HepG2 (cell line): ENCODE measurements at regions not wholly inside any gene's neighbourhood (a gene's known extent, or its start where the extent isn't known, plus 50 kb on each side); places are given as distances from the start of the nearest gene placed in this dataset.

ENCODE experiments used
- CREB3 ChIP-seq: sonication (generic); formaldehyde crosslinking; IDR thresholded peaks from 2 replicates; pipeline ENCODE4 v1.5.0; 2020; ENCODE audit warnings: missing genetic modification reagents
- EZH2 ChIP-seq: conservative IDR thresholded peaks from 2 replicates; pipeline ENCODE4 v1.6.1; 2012; ENCODE audit warnings: mild to moderate bottlenecking, low read depth, low read length, moderate library complexity
- FOXA3 ChIP-seq: IDR thresholded peaks from 2 replicates; pipeline ENCODE4 v1.6.1; 2016; ENCODE audit warnings: missing genetic modification reagents, missing compliant biosample characterization
- HES4 ChIP-seq: sonication (generic); formaldehyde crosslinking; IDR thresholded peaks from 2 replicates; pipeline ENCODE4 v1.9.0; 2021; ENCODE audit warnings: mild to moderate bottlenecking, missing genetic modification reagents, borderline replicate concordance
- HHEX ChIP-seq: IDR thresholded peaks from 2 replicates; pipeline ENCODE4 v1.6.1; 2016; ENCODE audit warnings: control low read depth
- HNRNPL ChIP-seq: fragments of 200-400 bp; formaldehyde crosslinking; IDR thresholded peaks from 2 replicates; pipeline ENCODE4 v1.6.1; 2017; ENCODE audit warnings: mild to moderate bottlenecking, low read depth, low read length
- MAX ChIP-seq: IDR thresholded peaks from 2 replicates; pipeline ENCODE4 v1.6.1; 2012; ENCODE audit warnings: inconsistent platforms
- MED13 ChIP-seq: sonication (generic); formaldehyde crosslinking; IDR thresholded peaks from 2 replicates; pipeline ENCODE4 v1.5.0; 2020; ENCODE audit warnings: missing genetic modification reagents
- NFKB2 ChIP-seq: sonication (generic); formaldehyde crosslinking; IDR thresholded peaks from 2 replicates; pipeline ENCODE4 v1.4.0; 2020; ENCODE audit warnings: missing genetic modification reagents, borderline replicate concordance
- RFXANK ChIP-seq: IDR thresholded peaks from 2 replicates; pipeline ENCODE4 v1.6.1; 2016
- RFXAP ChIP-seq: sonication (generic); formaldehyde crosslinking; IDR thresholded peaks from 2 replicates; pipeline ENCODE4 v1.4.0; 2020; ENCODE audit warnings: missing genetic modification reagents, borderline replicate concordance
- SNAI1 ChIP-seq: sonication (generic); formaldehyde crosslinking; IDR thresholded peaks from 2 replicates; pipeline ENCODE4 v1.5.0; 2020; ENCODE audit warnings: mild to moderate bottlenecking, missing genetic modification reagents, borderline replicate concordance
- TARDBP ChIP-seq: sonication (generic); formaldehyde crosslinking; IDR thresholded peaks from 2 replicates; pipeline ENCODE4 v1.8.0; 2022; ENCODE audit warnings: mild to moderate bottlenecking, missing genetic modification reagents
- ZBTB34 ChIP-seq: sonication (generic); formaldehyde crosslinking; IDR thresholded peaks from 2 replicates; pipeline ENCODE4 v1.8.0; 2022; ENCODE audit warnings: mild to moderate bottlenecking, missing genetic modification reagents
- ZBTB37 ChIP-seq: sonication (generic); formaldehyde crosslinking; IDR thresholded peaks from 2 replicates; pipeline ENCODE4 v1.4.0; 2020; ENCODE audit warnings: mild to moderate bottlenecking, missing genetic modification reagents
- ZFP1 ChIP-seq: IDR thresholded peaks from 2 replicates; pipeline ENCODE4 v1.6.1; 2016
- ZKSCAN8 ChIP-seq: IDR thresholded peaks from 2 replicates; pipeline ENCODE4 v1.6.1; 2016; ENCODE audit warnings: borderline replicate concordance, missing genetic modification reagents, missing compliant biosample characterization
- ZMYM4 ChIP-seq: sonication (generic); formaldehyde crosslinking; IDR thresholded peaks from 2 replicates; pipeline ENCODE4 v1.8.1; 2023; ENCODE audit warnings: mild to moderate bottlenecking, missing genetic modification reagents
- ZNF24 ChIP-seq: fragments of 450-650 bp; IDR thresholded peaks from 2 replicates; pipeline ENCODE4 v1.6.1; 2017; ENCODE audit warnings: antibody characterized with exemption, mild to moderate bottlenecking
- ZNF367 ChIP-seq: sonication (generic); formaldehyde crosslinking; IDR thresholded peaks from 2 replicates; pipeline ENCODE4 v1.4.0; 2020; ENCODE audit warnings: missing genetic modification reagents, borderline replicate concordance
- ZNF451 ChIP-seq: sonication (generic); formaldehyde crosslinking; IDR thresholded peaks from 2 replicates; pipeline ENCODE4 v1.5.0; 2020; ENCODE audit warnings: mild to moderate bottlenecking, missing genetic modification reagents
- ZNF562 ChIP-seq: sonication (generic); formaldehyde crosslinking; IDR thresholded peaks from 2 replicates; pipeline ENCODE4 v1.8.0; 2022; ENCODE audit warnings: missing genetic modification reagents, borderline replicate concordance
- ZNF567 ChIP-seq: sonication (generic); formaldehyde crosslinking; IDR thresholded peaks from 2 replicates; pipeline ENCODE4 v1.8.1; 2023; ENCODE audit warnings: mild to moderate bottlenecking, missing genetic modification reagents, borderline replicate concordance
- ZNF652 ChIP-seq: IDR thresholded peaks from 2 replicates; pipeline ENCODE4 v1.6.1; 2016; ENCODE audit warnings: low read depth, borderline replicate concordance
- ZNF672 ChIP-seq: sonication (generic); formaldehyde crosslinking; IDR thresholded peaks from 2 replicates; pipeline ENCODE4 v1.8.1; 2022; ENCODE audit warnings: missing genetic modification reagents
- ZNF878 ChIP-seq: sonication (generic); formaldehyde crosslinking; IDR thresholded peaks from 2 replicates; pipeline ENCODE4 v1.8.1; 2023; ENCODE audit warnings: mild to moderate bottlenecking, missing genetic modification reagents, moderate library complexity

- TF ChIP-seq ZNF24 (0 out of 2 replicates have a peak, but pooled peaks have one; percentile 40), ZBTB37 (CRISPR knock-in tag) (0 out of 2 replicates have a peak, but pooled peaks have one; percentile 65), HHEX (CRISPR knock-in tag) (no peak), ZKSCAN8 (CRISPR knock-in tag) (peak; percentile 89), RFXANK (peak; percentile 33; the same call in 1 of the 2 replicates), SNAI1 (peak; percentile 89), ZMYM4 (CRISPR knock-in tag) (peak; percentile 86), ZNF567 (CRISPR knock-in tag) (no peak), EZH2 (no peak), ZNF878 (CRISPR knock-in tag) (peak; percentile 70; the same call in 1 of the 2 replicates), ZBTB34 (CRISPR knock-in tag) (peak; percentile 77; the same call in 1 of the 2 replicates), MED13 (CRISPR knock-in tag) (0 out of 2 replicates have a peak, but pooled peaks have one; percentile 49), HNRNPL (peak; percentile 100), ZFP1 (CRISPR knock-in tag) (0 out of 2 replicates have a peak, but pooled peaks have one; percentile 59), ZNF672 (CRISPR knock-in tag) (no peak), ZNF562 (CRISPR knock-in tag) (no peak), ZNF367 (CRISPR knock-in tag) (no peak), CREB3 (CRISPR knock-in tag) (no peak), RFXAP (CRISPR knock-in tag) (peak; percentile 74; the same call in 1 of the 2 replicates), HES4 (CRISPR knock-in tag) (no peak), ZNF451 (peak; percentile 60; the same call in 1 of the 2 replicates), NFKB2 (CRISPR knock-in tag) (no peak; the same call in 1 of the 2 replicates), FOXA3 (peak; percentile 93), ZNF652 (CRISPR knock-in tag) (peak; percentile 31; the same call in 1 of the 2 replicates), MAX (peak; percentile 97), TARDBP (peak; percentile 82)
Observed at GRCh38 chr1:40919475-40920011, 57.4 kb upstream of the CITED4 start (continued).
